Gastrocnemius medialis (tissue), 4 donors: ENCODE measurements at regions not wholly inside any gene's neighbourhood (a gene's known extent, or its start where the extent isn't known, plus 50 kb on each side); places are given as distances from the start of the nearest gene placed in this dataset.

ENCODE experiments used
- POLR2A ChIP-seq, 2 donors: fragments of 450-650 bp; IDR thresholded peaks; one replicate each; pipeline ENCODE4 v1.6.1; 2017; ENCODE audit warnings: antibody characterized with exemption in 2 of 2, mild to moderate bottlenecking in 2 of 2, moderate library complexity in 2 of 2
- TF ChIP-seq, protein P1 (sequence below), 5 experiments: fragments of 450-650 bp in 3 of 5; fragments of 200-600 bp in 2 of 5; sonication (generic) in 2 of 5; IDR thresholded peaks in 4 of 5; conservative IDR thresholded peaks in 1 of 5; 1 replicate in 4 of 5; 2 replicates in 1 of 5; pipeline ENCODE4 v1.5.1; 2016 to 2019; ENCODE audit warnings: antibody characterized with exemption in 5 of 5, mild to moderate bottlenecking in 3 of 5, moderate library complexity in 3 of 5

GRCh38 chr18:73924836-73925235, 222.8 kb downstream of the FBXO15 start:
- TF ChIP-seq, protein P1, sequence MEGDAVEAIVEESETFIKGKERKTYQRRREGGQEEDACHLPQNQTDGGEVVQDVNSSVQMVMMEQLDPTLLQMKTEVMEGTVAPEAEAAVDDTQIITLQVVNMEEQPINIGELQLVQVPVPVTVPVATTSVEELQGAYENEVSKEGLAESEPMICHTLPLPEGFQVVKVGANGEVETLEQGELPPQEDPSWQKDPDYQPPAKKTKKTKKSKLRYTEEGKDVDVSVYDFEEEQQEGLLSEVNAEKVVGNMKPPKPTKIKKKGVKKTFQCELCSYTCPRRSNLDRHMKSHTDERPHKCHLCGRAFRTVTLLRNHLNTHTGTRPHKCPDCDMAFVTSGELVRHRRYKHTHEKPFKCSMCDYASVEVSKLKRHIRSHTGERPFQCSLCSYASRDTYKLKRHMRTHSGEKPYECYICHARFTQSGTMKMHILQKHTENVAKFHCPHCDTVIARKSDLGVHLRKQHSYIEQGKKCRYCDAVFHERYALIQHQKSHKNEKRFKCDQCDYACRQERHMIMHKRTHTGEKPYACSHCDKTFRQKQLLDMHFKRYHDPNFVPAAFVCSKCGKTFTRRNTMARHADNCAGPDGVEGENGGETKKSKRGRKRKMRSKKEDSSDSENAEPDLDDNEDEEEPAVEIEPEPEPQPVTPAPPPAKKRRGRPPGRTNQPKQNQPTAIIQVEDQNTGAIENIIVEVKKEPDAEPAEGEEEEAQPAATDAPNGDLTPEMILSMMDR (IDR thresholded peaks at IDR 0.05 in 4 of 5, conservative IDR thresholded peaks at IDR 0.05 in 1 of 5), result no peak
- TF ChIP-seq POLR2A (IDR thresholded peaks at IDR 0.05), result no peak
